Prostate gland (tissue), 2 donors: ENCODE measurements at regions not wholly inside any gene's neighbourhood (a gene's known extent, or its start where the extent isn't known, plus 50 kb on each side); places are given as distances from the start of the nearest gene placed in this dataset.

Experiments
- DNase-seq: peaks from one replicate; pipeline ENCODE4 v3.0.0-alpha.2; 2019; ENCODE audit warnings: low spot score
- H3K27ac ChIP-seq, 2 donors: fragments of 200-600 bp; sonication (generic); 2 replicates each; pipeline ENCODE4 v1.5.1; 2017 to 2019
- H3K27me3 ChIP-seq: fragments of 200-600 bp; sonication (generic); replicated peaks from 2 replicates; pipeline ENCODE4 v1.5.1; 2019; ENCODE audit not compliant: insufficient read depth
- H3K36me3 ChIP-seq, 2 donors: fragments of 200-600 bp; sonication (generic); 1 replicate in 1 of 2; 2 replicates in 1 of 2; pipeline versions ENCODE4 v1.5.1 to v1.8.1; 2017 to 2019
- H3K4me1 ChIP-seq: fragments of 200-600 bp; sonication (generic); replicated peaks from 2 replicates; pipeline ENCODE4 v1.5.1; 2019
- H3K4me3 ChIP-seq, 2 donors: fragments of 200-600 bp; sonication (generic); 2 replicates each; pipeline ENCODE4 v1.5.1; 2017 to 2019
- H3K9me3 ChIP-seq: fragments of 200-600 bp; sonication (generic); 2 replicates; pipeline ENCODE4 v1.5.1; 2017
- POLR2A ChIP-seq: fragments of 450-650 bp; IDR thresholded peaks from one replicate; pipeline ENCODE4 v1.6.1; 2016; ENCODE audit warnings: antibody characterized with exemption, mild to moderate bottlenecking
- POLR2AphosphoS5 ChIP-seq: sonication (generic); formaldehyde crosslinking; IDR thresholded peaks from one replicate; pipeline ENCODE4 v1.6.1; 2017; ENCODE audit warnings: antibody characterized with exemption
- WGBS: methylation state at CpG from one replicate; pipeline ENCODE4 v1.1.5; 2018; 5-methylcytosine and 5-hydroxymethylcytosine counted together
- intact Hi-C: fragments of 100-400 bp; cut with DNase I; formaldehyde crosslinking; loops from one replicate; pipeline ENCODE4 v1.14.2; 2022
- TF ChIP-seq, protein P1 (sequence below), 4 experiments: fragments of 200-600 bp in 2 of 4; fragments of 450-650 bp in 2 of 4; sonication (generic) in 2 of 4; IDR thresholded peaks; 1 replicate in 3 of 4; 2 replicates in 1 of 4; pipeline ENCODE4 v1.5.1; 2016 to 2019; ENCODE audit warnings: antibody characterized with exemption in 4 of 4, mild to moderate bottlenecking in 2 of 4, moderate library complexity in 2 of 4

GRCh38 chr2:7672027-7672684 is 754.9 kb downstream of the RNF144A start:
- TF ChIP-seq, protein P1, sequence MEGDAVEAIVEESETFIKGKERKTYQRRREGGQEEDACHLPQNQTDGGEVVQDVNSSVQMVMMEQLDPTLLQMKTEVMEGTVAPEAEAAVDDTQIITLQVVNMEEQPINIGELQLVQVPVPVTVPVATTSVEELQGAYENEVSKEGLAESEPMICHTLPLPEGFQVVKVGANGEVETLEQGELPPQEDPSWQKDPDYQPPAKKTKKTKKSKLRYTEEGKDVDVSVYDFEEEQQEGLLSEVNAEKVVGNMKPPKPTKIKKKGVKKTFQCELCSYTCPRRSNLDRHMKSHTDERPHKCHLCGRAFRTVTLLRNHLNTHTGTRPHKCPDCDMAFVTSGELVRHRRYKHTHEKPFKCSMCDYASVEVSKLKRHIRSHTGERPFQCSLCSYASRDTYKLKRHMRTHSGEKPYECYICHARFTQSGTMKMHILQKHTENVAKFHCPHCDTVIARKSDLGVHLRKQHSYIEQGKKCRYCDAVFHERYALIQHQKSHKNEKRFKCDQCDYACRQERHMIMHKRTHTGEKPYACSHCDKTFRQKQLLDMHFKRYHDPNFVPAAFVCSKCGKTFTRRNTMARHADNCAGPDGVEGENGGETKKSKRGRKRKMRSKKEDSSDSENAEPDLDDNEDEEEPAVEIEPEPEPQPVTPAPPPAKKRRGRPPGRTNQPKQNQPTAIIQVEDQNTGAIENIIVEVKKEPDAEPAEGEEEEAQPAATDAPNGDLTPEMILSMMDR (IDR thresholded peaks at IDR 0.05), result peak; percentile 25 to 41 (median 36)
- TF ChIP-seq POLR2A, result no peak
- intact Hi-C loops, result no loop called here
- no peak for DNase-seq

GRCh38 chr2:7672685-7673071 is 755.5 kb downstream of the RNF144A start:
- 93% methylated on average over 5 of the region's 5 CpGs for WGBS

More at GRCh38 chr2:7672027-7672684, 754.9 kb downstream of the RNF144A start:
- Histone ChIP-seq H3K27ac (no peak overlapping the region), H3K9me3 (no peaks in the 10 kb centered on the region), H3K4me1 (no peaks in the 10 kb centered on the region), H3K36me3 (no peaks in the 10 kb centered on the region), H3K4me3 (no peak overlapping the region), H3K27me3 (no peaks in the 10 kb centered on the region)
- WGBS, result 89% methylated on average over 8 of the region's 8 CpGs

DNA sequence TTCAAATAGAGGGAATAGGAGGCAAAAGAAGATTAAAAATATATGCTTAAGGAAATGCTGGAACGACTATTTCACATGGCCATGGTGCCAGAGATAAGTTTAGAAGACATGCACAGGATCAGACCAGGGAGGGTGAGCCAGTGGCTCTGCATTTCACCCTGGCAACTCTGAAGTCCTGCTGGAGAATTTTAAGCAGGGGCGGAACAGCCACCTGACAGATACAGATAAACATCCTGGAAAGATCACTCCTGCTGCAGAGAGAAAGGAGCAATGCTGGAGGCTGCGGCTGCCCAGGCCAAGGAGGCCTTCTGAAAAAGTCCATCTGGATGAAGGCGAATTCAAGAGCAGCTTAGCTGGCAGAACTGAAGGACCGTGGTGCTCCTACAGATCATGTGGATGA is 755.9 kb downstream of the RNF144A start:
- Histone ChIP-seq H3K27ac (no peak overlapping the region), H3K36me3 (no peaks in the 10 kb centered on the region), H3K4me3 (no peak overlapping the region), H3K4me1 (no peaks in the 10 kb centered on the region), H3K27me3 (no peaks in the 10 kb centered on the region), H3K9me3 (no peaks in the 10 kb centered on the region)
- no peak for DNase-seq
- intact Hi-C loops, result no loop called here
- TF ChIP-seq POLR2AphosphoS5, result no peak
- TF ChIP-seq, protein P1 (IDR thresholded peaks at IDR 0.05), result no peak
- no peak for TF ChIP-seq POLR2A
- WGBS, result 74% methylated on average over 5 of the region's 5 CpGs

More at GRCh38 chr2:7672685-7673071, 755.5 kb downstream of the RNF144A start:
- no peak for DNase-seq
- H3K27ac ChIP-seq, result no peak overlapping the region
- TF ChIP-seq POLR2AphosphoS5 (no peak), POLR2A (no peak)
- TF ChIP-seq, protein P1 (IDR thresholded peaks at IDR 0.05), result no peak
- intact Hi-C loops, result no loop called here
- no peaks in the 10 kb centered on the region for H3K9me3 ChIP-seq
- no peak overlapping the region for H3K4me3 ChIP-seq
- no peaks in the 10 kb centered on the region for H3K36me3 ChIP-seq
- H3K4me1 ChIP-seq, result no peaks in the 10 kb centered on the region
- no peaks in the 10 kb centered on the region for H3K27me3 ChIP-seq

DNA sequence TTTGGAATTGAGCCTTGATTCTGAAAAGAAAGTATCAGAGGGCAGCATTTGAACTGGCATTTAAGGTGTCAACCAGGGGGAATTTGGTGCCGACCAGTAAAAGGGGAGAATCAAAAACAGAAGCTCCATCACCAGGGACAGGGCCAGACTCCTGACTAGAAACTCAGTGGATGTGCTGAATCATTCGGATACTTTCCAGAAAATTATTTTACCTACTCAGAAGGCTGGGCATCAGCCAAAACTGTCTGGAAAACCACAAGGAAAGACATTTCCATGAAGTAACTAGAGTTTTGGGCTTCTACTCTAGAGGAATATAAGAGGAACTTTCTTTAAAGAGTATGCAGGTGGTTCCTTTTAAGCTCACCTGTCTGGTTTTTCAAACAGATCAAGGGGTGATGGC is 756.6 kb downstream of the RNF144A start:
- intact Hi-C loops, result no loop called here
- no peaks in the 10 kb centered on the region for H3K4me1 ChIP-seq
- WGBS, result 89% methylated on average over 2 of the region's 2 CpGs
- TF ChIP-seq, protein P1 (IDR thresholded peaks at IDR 0.05), result no peak
- TF ChIP-seq POLR2AphosphoS5, result no peak
- TF ChIP-seq POLR2A, result no peak
- H3K27me3 ChIP-seq, result no peaks in the 10 kb centered on the region
- no peak for DNase-seq
- no peaks in the 10 kb centered on the region for H3K9me3 ChIP-seq
- no peak overlapping the region for H3K27ac ChIP-seq
- no peak overlapping the region for H3K4me3 ChIP-seq
- H3K36me3 ChIP-seq, result no peaks in the 10 kb centered on the region

- 88% methylated on average over 2 of the region's 2 CpGs for whole genome bisulfite sequencing
- TF ChIP-seq POLR2A, result no peak
- TF ChIP-seq, protein P1 (IDR thresholded peaks at IDR 0.05), result no peak
- TF ChIP-seq POLR2AphosphoS5, result no peak
- H3K4me3 ChIP-seq, result no peak overlapping the region
- no peaks in the 10 kb centered on the region for H3K27me3 ChIP-seq
- DNase-seq, result no peak
- no peaks in the 10 kb centered on the region for H3K9me3 ChIP-seq
- H3K4me1 ChIP-seq, result no peaks in the 10 kb centered on the region
- no peak overlapping the region for H3K27ac ChIP-seq
- intact Hi-C loops, result no loop called here
- no peaks in the 10 kb centered on the region for H3K36me3 ChIP-seq
Measured at GRCh38 chr2:7674606-7675005, 757.4 kb downstream of the RNF144A start.
